ENCODE measurements at regions not wholly inside any gene's neighbourhood (a gene's known extent, or its start where the extent isn't known, plus 50 kb on each side); places are given as distances from the start of the nearest gene placed in this dataset.
"Not testable (repeated sequence)": the region's sequence is repeated elsewhere in the genome, so short reads cannot be mapped to it uniquely, and the experiment has no call there.

DNA sequence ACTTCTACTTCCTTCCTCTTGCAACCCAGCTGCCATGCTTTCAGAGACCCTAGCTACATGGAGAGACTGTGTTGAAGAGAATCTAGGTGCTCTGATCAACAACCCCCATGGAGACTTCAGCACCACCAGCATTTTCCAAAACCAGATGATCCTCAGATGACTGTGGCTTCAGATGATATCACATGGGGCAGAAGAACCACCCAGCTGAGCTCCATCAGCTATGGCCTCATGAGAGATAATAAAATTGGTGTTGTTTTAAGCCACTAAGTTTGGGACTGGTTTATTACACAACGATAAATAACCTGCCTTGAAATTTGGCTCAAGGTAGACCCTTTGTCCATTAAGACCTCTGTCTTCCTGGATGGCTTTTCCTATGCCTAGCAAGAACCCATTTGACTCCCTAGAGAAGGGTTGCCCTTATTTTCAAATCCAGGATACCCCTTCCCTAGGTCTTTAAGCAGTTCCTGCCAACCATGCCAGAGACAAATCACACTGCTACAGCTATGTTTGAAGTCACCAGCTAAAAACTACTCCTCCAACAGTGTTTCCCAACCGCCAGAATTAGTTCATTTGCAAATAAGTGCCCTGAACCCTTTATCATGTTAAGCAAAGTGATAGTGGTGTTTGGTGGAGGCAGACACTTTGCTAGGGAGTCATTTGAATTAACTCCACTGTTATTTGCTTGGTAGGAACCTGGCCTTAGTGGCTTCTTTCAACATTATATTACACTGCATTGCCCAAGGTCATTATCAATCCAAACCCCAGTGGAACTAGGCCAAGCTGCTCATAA lies 136.9 kb upstream of the PALS2 start:
- no peak for DNase-seq (ENCODE audit: low spot score)

DNA sequence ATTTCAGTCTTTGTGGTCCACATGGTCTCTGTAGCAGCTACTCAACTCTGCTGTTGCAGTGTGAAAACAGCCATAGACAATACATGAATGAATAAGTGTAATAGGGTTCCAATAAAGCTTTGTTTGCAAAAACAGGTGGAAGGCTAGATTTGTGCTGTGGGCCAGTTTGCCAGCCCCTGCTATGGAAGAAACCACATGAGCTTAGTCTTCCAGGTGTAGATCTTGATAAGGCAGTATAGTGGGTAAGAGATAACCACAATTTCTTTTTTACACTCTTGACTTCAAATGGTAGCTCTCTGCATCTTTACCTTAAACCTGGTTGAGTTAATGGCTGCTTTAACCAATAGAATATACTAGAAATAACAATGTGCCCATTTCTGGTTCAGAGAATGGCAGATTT lies 135.0 kb upstream of the PALS2 start:
- no peak for DNase-seq (ENCODE audit: low spot score)

DNA sequence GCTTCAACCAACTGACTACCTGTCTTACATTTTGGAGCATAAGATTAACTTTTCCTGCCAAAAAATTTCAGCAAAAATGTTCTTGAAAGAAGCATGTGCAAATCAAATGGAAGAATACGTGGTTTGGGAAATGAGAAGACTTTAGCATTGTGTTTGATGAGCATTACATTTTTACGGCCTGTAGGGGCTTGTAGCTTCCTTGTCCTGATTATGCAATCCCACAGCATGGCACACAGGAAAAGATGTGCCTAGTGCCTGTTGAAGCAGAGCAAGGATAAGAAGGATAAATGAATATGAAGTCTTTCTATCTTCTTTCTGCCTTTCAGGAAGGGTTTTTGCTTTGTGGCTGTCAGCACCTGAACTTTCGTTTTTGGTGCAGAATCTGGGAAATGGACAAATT lies 134.1 kb upstream of the PALS2 start:
- DNase-seq (ENCODE audit: low spot score) = not testable (repeated sequence)

DNA sequence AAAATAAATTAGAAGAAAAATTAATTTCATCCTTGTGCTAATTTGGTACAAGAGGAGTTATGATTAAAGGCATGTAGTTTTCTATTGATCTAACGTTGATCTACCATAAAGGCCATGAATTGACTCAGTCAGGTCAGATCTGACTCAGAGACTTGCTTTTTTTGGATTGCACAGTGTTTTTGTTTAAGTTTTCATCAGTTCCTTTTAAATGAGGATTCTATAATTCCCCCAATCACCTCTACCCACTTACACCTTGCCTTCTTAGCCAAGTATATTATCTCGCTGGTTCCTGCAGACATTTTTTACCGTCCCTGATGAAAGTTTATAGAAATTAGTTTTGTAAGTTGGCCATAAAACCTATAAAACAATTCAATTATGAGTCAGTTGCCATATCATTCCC lies 132.4 kb upstream of the PALS2 start:
- DNase-seq (ENCODE audit: low spot score) = no peak

DNA sequence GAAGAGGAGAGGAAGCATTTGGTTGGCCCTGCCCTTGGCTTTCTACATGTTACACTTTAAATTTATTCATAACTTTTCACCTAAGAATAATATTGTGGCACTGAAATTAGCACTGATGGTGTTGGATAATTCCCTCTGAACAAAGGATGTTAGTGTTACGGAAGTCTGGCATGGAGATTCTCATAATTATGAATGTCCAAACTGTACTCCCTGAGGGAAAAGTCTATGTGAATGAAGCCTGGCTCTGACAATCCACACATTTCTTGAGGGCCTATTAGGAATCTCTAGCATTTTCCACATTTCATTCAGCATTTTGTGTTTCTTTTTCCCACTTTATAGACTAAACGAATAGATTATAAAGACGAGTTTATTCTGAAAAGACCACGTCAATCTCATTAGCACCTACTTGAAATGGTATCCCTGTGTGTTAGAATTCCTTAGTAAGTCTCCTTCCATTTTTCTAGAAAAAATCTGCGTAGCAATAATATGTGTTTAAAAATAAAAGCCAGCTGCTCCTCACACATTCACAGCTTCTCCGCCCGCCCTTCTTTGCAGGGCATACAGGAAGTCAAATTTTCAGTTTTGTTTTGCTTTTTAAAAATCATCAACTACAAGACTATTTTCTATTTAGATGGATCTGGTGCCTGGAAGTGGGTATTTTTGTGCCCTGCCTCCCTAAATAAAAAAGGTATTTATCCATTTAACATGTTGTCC lies 131.8 kb upstream of the PALS2 start:
- no peak for DNase-seq (ENCODE audit: low spot score)

DNA sequence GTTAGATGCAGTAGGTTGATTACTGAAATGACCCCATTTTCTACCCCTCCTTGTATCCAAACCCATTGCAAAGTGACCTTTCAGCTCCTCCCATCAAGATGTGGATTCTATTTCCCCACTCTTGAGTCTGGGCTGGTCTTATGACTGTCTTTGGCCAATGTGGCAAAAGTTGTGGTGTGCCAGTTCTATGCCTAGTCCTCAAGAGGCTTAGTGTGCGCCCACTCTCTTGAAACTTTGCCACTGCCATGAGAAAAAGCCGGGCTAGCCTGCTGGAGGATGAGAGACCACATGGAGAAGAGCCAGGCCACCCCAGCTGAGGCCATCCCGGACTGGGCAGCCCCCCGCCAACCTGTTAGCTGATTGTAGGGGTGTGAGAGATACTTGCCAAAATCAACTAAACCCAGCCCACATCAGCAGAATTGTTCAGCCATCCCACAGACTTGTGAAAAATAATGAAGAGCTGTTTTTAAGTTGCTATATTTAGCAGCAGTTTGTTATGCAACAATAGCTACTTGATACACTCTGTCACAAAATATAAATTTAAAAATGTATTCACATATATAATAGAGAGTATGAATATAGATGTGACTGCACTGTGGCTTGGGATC lies 131.0 kb upstream of the PALS2 start:
- no peak for DNase-seq (ENCODE audit: low spot score)

DNA sequence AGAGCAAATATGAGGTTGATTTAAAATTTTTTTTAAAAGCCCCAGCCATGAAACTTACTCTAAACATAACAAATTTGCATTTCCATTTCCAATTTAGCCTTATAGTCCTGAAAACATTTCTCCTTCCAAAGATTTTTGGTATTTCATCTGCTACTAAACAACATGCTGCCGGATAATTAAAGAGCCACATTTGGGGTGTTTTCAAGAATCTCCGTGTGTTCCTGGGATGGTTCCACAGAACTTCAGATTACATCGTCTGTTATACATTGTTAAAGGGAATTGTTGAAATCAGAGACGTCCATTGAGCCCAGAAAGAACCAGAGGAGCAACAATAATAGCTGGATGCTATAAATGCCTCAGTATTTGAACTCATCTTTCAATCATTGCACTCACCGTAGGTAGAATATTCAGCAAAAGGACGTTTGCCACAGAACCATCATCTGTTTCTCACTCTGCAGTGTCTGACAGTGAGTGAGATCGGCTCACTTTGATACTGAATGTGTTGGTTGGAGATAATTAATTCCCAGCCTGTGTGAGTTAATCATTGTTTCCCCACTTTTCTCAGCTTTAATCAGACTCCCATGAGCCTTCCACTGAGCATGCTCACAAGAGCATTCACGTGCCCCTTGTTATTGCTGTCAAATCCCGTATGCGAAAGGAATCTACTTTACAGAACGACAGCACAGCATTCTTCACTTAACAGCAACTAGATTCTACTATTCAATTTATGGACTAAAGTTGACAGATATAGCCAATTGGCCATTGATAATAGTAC lies 128.4 kb upstream of the PALS2 start:
- DNase-seq (ENCODE audit: low spot score) = no peak

DNA sequence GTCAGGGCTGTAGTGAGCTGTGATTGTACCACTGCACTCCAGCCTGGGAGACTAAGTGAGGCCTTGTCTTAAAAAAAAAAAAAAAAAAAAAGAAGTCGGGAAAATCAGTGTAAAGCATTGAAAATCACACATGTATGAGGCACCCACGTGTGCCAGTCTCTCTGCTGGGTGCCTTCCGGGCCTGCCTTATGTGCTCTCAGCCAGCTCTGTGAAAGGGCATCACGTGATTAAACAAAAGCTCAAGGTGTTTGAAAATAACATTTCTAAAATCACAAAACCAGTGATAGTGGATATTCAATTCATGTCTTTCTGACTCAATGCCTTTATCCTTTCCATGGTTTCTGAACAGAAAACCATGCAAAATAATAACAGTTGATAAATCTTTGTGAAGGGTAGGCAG lies 125.2 kb upstream of the PALS2 start:
- DNase-seq (ENCODE audit: low spot score) = no peak

DNA sequence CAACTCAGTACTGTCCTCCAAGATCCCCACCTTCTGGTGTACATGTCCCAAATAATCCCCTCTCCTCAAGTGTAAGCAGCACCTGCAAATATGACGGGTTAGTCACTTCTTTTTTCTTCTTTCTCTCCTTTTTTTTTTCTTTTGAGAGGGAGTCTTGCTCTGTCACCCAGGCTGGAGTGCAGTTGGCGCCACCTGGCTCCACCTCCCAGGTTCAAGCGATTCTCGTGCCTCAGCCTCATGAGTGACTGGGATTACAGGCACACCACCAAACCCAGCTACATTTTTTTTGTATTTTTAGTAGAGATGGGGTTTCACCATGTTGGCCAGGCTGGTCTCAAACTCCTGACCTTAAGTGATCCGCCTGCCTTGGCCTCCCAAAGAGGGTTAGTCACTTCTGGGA lies 123.8 kb upstream of the PALS2 start:
- not testable (repeated sequence) for DNase-seq (ENCODE audit: low spot score)

DNA sequence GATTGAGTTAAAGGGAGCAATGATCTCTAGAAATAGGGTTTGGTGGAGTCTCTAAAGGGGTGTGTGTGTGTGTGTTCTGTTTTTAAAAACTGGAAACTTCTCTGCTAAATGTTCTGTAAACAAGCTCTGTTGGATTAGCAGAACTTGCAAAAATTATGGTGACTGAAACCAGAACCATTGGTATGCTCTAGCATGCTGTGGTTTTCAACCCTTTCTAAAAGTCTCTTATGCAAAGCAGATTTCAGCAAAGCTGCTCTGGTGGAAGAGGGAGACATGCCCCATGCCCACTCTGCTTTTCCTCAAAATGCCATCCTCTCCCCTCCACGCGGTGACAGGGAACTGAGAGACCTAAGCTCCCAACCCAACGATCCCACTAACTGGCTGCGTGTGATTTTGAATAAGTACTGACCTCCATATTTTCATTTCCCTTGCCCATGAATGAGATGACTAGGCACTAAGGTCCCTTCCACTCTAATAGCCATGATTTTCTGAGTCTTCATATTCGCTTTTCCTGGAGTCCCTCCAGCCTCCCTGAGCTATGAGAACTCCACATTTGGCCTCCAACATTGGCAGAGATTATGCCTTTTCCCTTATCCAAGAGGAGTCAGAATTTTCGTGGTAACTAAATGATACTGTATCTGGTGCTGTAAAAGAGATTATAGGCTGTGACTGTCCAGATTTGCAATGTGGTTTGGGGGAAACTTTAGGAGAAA lies 117.3 kb upstream of the PALS2 start:
- DNase-seq (ENCODE audit: low spot score) = no peak

DNA sequence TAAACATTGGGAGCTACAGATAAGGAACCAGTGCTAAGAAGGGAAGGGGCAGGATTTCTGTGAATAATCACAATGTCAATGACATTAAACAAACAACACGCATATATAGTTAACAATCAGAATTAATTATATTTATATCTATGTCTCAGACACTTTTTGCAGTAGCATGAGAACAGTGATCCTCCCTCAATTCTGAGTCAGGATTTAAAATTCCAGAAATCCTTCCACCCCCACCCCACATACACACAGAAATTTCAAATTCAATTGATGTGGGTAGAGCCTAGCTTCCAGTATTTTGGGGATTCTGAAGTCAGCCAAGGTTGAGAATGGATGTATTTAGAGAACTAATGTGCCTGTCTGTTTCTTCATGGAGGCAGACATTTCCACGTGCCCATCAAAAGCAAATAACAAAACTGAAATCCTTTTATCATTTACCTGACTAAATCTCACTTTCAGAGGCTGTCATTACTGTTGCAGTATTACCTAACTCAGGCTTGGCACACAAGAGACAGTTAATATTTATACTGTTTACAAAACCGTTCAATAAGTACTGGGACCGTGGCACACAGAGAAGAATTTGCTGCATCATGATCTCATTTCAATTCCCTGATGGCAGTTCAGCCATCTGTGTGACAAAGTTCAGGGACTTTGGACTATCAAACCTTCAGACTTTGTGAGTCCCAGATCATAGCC lies 116.6 kb upstream of the PALS2 start:
- no peak for DNase-seq (ENCODE audit: low spot score)

DNA sequence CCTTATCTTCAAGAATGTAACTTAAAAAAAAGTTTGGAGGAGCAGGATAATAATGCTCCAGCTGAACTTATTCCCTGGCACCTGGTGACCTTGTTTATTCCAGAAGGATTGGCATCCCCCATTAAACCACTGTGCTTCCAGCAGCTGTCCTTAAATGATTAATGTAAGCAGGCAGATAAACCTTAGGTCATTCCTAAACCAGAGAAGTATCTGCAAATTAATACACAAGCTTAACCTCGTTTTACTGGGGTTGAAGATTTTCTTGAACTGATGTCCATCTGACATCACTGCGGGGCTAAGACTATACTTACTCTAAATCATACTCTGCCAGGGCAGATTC lies 116.1 kb upstream of the PALS2 start:
- no peak for DNase-seq (ENCODE audit: low spot score)

DNA sequence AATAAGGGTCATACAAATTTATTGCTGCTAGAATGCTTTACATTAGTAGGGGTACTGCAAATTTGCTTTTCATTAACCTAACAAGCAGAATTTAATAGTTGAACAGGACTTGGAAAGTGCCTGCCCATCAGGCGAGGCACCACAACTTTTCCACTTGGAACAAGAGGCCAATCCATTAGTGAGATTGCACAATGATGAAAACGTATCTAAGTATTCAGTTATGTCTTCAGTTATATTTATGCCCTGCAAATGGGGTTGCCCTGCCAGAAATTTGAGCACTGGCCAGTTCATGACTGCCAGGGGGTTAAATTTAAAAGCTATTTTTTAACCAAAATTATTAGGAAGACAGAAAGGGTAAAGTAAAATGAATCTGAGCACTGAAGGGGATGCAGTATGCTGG lies 111.1 kb upstream of the PALS2 start:
- no peak for DNase-seq (ENCODE audit: low spot score)

DNA sequence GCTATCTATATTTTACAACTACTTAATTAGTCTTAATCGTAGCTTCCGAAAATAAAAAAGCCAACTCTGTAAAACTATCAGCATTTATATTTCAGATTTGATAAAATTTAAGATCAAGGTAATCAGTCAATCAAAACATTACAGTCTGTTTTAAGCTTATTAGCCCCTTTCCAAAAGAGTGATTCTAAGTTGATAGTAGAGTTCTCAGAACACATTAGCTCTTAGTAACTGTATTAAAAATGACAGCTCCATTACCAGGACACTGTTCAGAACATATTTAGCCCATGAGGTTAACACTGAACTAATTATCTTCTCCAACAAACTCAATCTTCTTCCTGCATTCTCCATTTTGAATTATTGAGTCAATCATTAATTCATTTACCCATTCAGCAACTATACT lies 110.3 kb upstream of the PALS2 start:
- no peak for DNase-seq (ENCODE audit: low spot score)

DNA sequence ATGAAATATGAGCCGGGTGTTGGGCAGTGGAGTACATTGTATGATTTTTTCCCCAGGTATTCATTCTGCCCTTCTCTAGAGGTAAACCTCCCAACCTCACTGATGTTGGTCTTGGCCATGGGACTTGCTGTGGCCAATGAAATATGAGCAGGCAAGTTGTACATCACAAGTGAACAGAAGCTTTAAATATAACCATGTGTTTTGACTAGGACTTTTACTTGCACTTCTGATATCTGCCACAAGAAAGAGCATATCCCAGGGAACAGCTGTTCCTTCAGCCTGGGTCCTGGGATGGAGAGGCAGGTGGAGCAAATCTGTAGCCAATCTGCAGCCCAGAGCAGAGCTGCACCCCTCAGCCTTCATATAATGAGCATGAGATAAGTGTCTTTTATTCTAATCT lies 109.8 kb upstream of the PALS2 start:
- DNase-seq (ENCODE audit: low spot score) = no peak

DNA sequence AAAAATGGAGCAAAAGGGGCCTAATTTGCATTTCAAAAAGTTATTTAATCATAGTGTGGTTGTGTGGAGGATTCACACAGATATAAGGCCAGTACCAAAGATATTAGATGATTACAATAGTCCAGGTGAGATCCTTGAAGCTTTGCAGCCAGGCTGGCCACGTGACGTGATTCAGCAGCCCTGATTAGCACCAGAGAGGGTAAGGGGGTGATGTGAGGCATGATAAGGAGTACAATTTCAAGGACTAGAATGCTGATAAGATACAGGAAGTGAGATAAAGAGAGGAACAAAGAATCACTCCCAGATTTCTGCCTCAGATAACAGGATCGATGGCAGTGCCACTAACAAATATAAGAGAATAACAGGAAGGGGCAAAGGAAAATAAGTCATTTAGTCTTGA lies 108.4 kb upstream of the PALS2 start:
- no peak for DNase-seq (ENCODE audit: low spot score)

DNA sequence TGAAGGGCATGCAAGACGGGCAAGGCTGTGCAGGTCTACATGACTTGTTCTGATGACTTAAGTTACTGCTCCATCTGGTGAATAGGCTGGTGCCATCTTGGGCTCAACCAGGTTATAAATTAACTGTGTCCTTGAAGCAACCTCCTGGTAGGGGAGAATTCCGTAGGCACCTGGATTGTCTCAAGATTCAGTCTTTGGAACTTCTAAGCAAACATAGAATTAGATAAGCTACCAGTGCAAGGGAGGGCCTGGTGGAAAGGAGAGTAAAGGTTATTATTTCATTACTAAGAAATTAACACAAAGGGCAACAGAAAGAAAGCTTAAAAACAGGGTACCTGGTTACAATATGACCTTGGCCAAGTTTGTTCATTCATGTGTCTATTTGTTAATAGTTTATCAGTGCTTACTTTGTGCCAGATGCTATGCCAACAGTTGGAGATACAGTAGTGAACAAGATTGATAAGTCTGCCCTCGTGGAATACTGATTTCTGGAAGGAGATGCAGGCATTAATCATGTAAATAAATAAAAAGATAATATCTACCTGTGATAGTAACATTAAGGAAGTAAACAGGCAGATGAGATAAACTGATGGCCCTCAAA lies 107.0 kb upstream of the PALS2 start:
- no peak for DNase-seq (ENCODE audit: low spot score)

DNA sequence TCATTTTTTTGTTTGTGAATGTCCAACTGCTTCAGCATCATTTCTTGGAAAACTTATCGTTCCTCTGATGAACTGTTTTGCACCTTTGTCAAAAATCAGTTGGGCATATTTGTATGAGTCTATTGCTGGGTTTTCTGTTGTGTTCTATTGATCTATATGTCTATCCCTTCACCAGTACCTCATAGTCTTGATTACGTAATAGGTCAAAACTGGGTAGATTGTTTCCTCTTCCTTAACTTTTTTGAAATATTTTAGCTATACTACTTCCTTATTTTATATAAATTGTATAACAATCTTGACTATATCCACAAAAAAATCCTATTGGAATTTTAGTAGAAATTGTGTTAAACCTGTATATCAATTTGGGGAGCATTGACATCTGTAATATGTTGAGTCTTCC lies 104.1 kb upstream of the PALS2 start:
- DNase-seq (ENCODE audit: low spot score) = no peak

DNA sequence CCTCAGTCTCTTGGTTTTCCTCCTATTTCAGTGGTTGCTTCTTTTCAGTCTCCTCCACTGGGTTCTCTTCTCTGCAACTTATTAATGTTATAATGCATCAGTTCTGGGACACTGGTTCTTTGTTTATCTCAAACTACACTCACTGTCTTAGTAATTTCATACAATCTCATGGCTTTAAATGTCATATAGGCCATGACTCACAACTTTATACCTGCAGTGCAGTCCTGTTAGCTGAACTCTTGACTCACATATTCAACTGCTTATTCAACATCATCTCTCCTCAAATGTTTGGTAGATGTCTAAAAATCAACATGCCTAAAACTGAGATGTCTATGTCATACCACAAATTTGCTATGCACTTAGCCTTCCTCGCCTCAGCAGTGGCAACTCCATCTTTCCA lies 101.2 kb upstream of the PALS2 start:
- DNase-seq (ENCODE audit: low spot score) = no peak

DNA sequence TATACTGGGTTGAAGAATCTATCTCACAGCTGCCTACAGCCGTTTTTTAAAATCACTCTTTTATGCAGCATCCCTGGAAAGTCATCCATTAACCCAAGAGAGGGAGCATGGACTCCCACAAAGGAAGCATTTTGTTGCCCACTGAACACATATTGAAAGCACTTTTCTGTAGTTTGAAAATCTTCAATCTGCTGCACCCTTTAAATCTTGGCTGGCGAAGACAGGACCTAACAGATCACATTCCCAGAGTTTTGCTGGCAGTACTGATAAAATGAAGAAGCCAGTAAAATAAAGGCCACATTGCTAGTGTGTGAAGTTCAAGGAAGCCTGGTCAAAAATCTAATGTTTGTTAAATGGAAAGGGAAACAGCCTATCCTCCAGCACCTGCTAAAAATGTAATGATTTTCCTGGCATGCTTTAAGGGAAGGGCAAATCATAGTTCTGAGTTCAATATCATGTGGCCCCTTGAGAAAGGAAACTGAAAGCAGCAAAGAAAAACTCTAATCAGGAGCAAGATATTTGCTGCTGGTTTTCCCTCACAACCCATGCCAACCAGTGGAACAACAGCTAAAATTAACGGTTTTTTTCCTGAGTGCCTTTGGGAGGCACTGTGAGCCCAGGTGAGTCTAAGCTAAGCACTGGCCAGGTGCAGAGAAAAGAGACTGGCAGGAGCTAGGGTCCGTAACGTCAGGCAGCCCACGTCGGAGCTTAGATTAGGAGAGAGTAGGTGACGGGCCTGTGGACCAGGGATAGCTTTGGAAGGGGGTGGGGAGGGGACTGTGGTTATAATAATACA lies 97.9 kb upstream of the PALS2 start:
- DNase-seq (ENCODE audit: low spot score) = no peak

Data from AG08396 (cell line).